Stimulated activated CD4-positive, alpha-beta T cell treated with anti-CD3 and anti-CD28 coated beads, Interleukin-12 subunit alpha, Interleukin-12 subunit beta, amount 100 ng/mL, for 4 hours (primary cell): ENCODE measurements at regions not wholly inside any gene's neighbourhood (a gene's known extent, or its start where the extent isn't known, plus 50 kb on each side); places are given as distances from the start of the nearest gene placed in this dataset.
"Not testable (repeated sequence)": the region's sequence is repeated elsewhere in the genome, so short reads cannot be mapped to it uniquely, and the experiment has no call there.

ENCODE experiments used
- DNase-seq: peaks from one replicate; pipeline ENCODE4 v3.0.0-alpha.2; 2020

- not testable (repeated sequence) for DNase-seq
These were observed 557.6 kb downstream of the TUBA3C start for GRCh38 chr13:18624061-18624460.

GRCh38 chr13:18618442-18618841, 563.2 kb downstream of the TUBA3C start:
- not testable (repeated sequence) for DNase-seq

- not testable (repeated sequence) for DNase-seq
These were observed 571.1 kb downstream of the TUBA3C start for GRCh38 chr13:18610476-18610875.

- not testable (repeated sequence) for DNase-seq
These were observed 572.3 kb downstream of the TUBA3C start for GRCh38 chr13:18609371-18609770.

GRCh38 chr13:18608851-18609250, 572.8 kb downstream of the TUBA3C start:
- not testable (repeated sequence) for DNase-seq

GRCh38 chr13:18600366-18600765, 581.3 kb downstream of the TUBA3C start:
- DNase-seq, result not testable (repeated sequence)

- not testable (repeated sequence) for DNase-seq
These were observed 581.8 kb downstream of the TUBA3C start for GRCh38 chr13:18599791-18600211.

GRCh38 chr13:18598543-18598942, 583.1 kb downstream of the TUBA3C start:
- DNase-seq, result not testable (repeated sequence)

GRCh38 chr13:18597940-18598339, 583.7 kb downstream of the TUBA3C start:
- DNase-seq, result not testable (repeated sequence)

GRCh38 chr13:18577103-18577502, 604.5 kb downstream of the TUBA3C start:
- DNase-seq, result not testable (repeated sequence)

- DNase-seq, result not testable (repeated sequence)
These were observed 613.7 kb downstream of the TUBA3C start for GRCh38 chr13:18567890-18568289.
